ENCODE measurements at regions not wholly inside any gene's neighbourhood (a gene's known extent, or its start where the extent isn't known, plus 50 kb on each side); places are given as distances from the start of the nearest gene placed in this dataset.
"Not testable (repeated sequence)": the region's sequence is repeated elsewhere in the genome, so short reads cannot be mapped to it uniquely, and the experiment has no call there.

DNA sequence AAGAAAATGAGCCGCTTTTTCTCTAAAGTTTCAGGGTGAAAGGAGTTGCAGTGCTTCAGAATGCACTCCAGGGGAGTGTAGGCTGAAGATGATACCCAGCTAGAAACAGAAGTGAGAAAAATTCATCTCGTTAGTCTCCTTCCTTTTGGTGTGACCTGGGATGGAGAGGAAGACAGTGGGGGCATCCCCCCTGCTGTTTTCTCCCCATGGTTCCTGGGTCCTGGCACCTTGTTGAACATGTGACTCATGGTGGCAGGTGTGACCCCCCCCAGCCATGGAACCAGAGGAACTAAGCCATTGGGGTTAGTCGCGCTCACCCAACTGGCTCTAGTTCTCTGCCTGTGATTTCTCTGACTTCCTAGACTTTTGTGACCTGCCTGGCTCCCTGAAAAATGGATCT, 424.6 kb downstream of the CSNK1G3 start:
- H3K9me3 ChIP-seq (ENCODE audit: control insufficient read depth in 2 of 2, low read length in 2 of 2), result peaks cover 9 to 12% of the 10 kb centered on the region in 2 donors
- no peak overlapping the region for H3K4me3 ChIP-seq (ENCODE audit: low read length in 2 of 2)
- no peaks in the 10 kb centered on the region for H3K36me3 ChIP-seq (ENCODE audit: control insufficient read depth in 2 of 2, insufficient read depth in 2 of 2, low read length in 2 of 2)
- no peaks in the 10 kb centered on the region for H3K4me1 ChIP-seq (ENCODE audit: control insufficient read depth in 2 of 2, insufficient read depth in 2 of 2, low read length in 2 of 2)
- H3K9ac ChIP-seq (ENCODE audit: low read depth in 1 of 2, low read length in 2 of 2), result no peak overlapping the region
- H3K27me3 ChIP-seq (ENCODE audit: control insufficient read depth in 2 of 2, insufficient read depth in 2 of 2, low read length in 2 of 2), result no peaks in the 10 kb centered on the region
- H3K27ac ChIP-seq (ENCODE audit: low read depth in 2 of 2, low read length in 2 of 2), result no peak overlapping the region

DNA sequence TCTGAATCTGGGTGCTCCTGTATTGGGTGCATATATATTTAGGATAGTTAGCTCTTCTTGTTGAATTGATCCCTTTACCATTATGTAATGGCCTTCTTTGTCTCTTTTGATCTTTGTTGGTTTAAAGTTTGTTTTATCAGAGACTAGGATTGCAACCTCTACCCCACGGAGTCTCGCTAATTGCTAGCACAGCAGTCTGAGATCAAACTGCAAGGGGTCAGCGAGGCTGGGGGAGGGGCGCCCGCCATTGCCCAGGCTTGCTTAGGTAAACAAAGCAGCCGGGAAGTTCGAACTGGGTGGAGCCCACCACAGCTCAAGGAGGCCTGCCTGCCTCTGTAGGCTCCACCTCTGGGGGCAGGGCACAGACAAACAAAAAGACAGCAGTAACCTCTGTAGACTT, 421.8 kb downstream of the CSNK1G3 start:
- not testable (repeated sequence) for H3K27me3 ChIP-seq (ENCODE audit: control insufficient read depth in 2 of 2, insufficient read depth in 2 of 2, low read length in 2 of 2); H3K4me3 ChIP-seq (ENCODE audit: low read length in 2 of 2); H3K9me3 ChIP-seq (ENCODE audit: control insufficient read depth in 2 of 2, low read length in 2 of 2); H3K27ac ChIP-seq (ENCODE audit: low read depth in 2 of 2, low read length in 2 of 2); H3K36me3 ChIP-seq (ENCODE audit: control insufficient read depth in 2 of 2, insufficient read depth in 2 of 2, low read length in 2 of 2); H3K9ac ChIP-seq (ENCODE audit: low read depth in 1 of 2, low read length in 2 of 2); H3K4me1 ChIP-seq (ENCODE audit: control insufficient read depth in 2 of 2, insufficient read depth in 2 of 2, low read length in 2 of 2)

DNA sequence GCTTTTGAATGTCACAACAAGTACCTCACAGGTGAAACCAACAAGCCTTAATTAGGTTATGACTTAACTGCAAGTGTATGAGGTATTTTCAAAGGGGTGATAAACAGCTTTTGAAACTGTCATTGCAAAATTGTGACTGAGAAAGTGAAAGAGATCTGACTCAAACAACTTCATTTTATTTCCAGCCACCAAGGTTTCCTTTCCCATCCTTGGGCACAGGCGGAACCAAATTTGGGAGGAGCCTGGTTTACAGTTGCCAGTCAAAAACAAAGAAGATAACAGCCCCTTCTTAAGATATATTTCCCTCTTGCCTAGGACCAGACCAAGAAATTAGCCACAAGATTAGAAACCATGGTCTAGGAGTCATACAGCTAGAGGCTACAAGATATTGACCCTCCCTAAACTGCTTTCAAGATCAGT, 417.1 kb downstream of the CSNK1G3 start:
- H3K27ac ChIP-seq (ENCODE audit: low read depth in 2 of 2, low read length in 2 of 2), result no peak overlapping the region
- no peaks in the 10 kb centered on the region for H3K27me3 ChIP-seq (ENCODE audit: control insufficient read depth in 2 of 2, insufficient read depth in 2 of 2, low read length in 2 of 2)
- H3K4me3 ChIP-seq (ENCODE audit: low read length in 2 of 2), result no peak overlapping the region
- no peaks in the 10 kb centered on the region for H3K9me3 ChIP-seq (ENCODE audit: control insufficient read depth in 2 of 2, low read length in 2 of 2)
- no peaks in the 10 kb centered on the region for H3K36me3 ChIP-seq (ENCODE audit: control insufficient read depth in 2 of 2, insufficient read depth in 2 of 2, low read length in 2 of 2)
- no peak overlapping the region for H3K9ac ChIP-seq (ENCODE audit: low read depth in 1 of 2, low read length in 2 of 2)
- no peaks in the 10 kb centered on the region for H3K4me1 ChIP-seq (ENCODE audit: control insufficient read depth in 2 of 2, insufficient read depth in 2 of 2, low read length in 2 of 2)

DNA sequence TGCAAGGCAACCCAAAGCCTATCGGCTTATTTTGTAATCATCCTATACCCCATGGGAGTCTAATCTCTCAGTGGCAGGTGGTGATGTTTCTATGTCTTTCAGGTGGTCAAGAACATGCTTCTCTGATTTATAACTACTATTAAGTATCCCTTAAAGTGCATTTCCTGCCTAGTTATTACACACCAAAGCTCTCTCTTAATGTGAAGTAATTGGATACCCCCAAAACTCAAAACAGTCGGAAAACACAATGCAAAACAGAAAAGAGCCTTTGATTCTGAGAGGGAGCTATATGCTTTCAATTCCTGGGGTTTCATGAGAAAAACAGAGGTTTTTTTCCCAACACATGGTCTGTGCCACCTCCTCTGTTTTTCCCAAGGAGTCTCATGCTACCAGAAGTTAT, 416.4 kb downstream of the CSNK1G3 start:
- H3K36me3 ChIP-seq (ENCODE audit: control insufficient read depth in 2 of 2, insufficient read depth in 2 of 2, low read length in 2 of 2), result no peaks in the 10 kb centered on the region
- no peak overlapping the region for H3K9ac ChIP-seq (ENCODE audit: low read depth in 1 of 2, low read length in 2 of 2)
- H3K9me3 ChIP-seq (ENCODE audit: control insufficient read depth in 2 of 2, low read length in 2 of 2), result no peaks in the 10 kb centered on the region
- no peak overlapping the region for H3K4me3 ChIP-seq (ENCODE audit: low read length in 2 of 2)
- H3K4me1 ChIP-seq (ENCODE audit: control insufficient read depth in 2 of 2, insufficient read depth in 2 of 2, low read length in 2 of 2), result no peaks in the 10 kb centered on the region
- no peak overlapping the region for H3K27ac ChIP-seq (ENCODE audit: low read depth in 2 of 2, low read length in 2 of 2)
- no peaks in the 10 kb centered on the region for H3K27me3 ChIP-seq (ENCODE audit: control insufficient read depth in 2 of 2, insufficient read depth in 2 of 2, low read length in 2 of 2)

DNA sequence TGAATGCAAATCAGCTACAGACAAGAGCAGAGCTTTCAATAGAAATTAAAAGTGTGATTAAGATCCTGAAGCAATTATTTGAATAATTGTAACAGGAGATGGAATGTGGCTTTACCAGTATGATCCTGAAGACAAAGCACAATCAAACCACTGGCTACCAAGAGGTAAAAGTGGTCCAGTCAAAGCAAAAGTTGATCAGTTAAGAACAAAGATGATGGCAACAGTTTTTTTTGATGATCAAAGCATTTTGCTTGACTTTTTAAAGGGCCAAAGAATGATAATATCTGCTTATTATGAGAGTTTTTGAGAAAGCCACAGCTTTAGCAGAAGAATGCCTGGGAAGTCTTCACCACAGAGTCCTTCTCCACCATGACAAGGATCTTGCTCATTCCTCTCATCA, 409.2 kb downstream of the CSNK1G3 start:
- H3K27me3 ChIP-seq (ENCODE audit: control insufficient read depth in 2 of 2, insufficient read depth in 2 of 2, low read length in 2 of 2), result no peaks in the 10 kb centered on the region

DNA sequence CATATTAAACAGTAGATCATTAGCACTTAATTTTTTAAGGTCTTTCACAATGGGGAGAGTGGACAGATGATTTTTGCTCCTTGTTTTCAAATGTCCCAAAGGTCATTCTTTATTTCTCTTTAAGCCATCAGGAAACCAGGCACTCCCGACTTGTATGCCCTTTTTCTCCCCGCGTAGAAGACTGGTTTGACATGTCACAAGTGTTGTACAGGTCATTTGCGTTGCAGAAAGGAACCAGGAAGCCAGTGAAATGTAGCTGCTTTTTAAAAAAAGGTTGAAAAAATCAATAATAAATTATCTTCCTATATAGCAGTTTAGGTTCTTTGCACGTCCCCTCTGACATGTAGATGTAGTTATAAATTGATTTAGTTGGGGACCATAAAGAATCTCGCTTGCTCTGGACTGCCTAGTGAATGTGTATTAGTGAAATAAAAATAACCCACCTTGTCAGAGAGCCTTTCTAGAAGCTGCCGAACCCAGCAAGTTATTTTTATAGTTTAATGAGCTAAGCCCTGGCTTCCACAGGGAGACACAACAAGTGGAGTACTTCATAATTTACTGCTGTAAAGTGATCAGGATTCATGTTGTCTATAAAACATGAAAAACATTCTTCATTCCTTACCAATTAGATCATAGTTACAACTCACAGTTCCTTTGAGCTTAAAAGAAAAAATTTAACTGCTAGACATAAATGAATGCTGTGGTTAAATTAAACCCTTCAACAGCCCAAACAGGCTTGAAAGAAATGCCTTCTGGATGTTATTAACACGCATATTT, 404.6 kb downstream of the CSNK1G3 start:
- no peak overlapping the region for H3K27ac ChIP-seq (ENCODE audit: low read depth in 2 of 2, low read length in 2 of 2)
- H3K9me3 ChIP-seq (ENCODE audit: control insufficient read depth in 2 of 2, low read length in 2 of 2), result no peaks in the 10 kb centered on the region
- H3K27me3 ChIP-seq (ENCODE audit: control insufficient read depth in 2 of 2, insufficient read depth in 2 of 2, low read length in 2 of 2), result no peaks in the 10 kb centered on the region
- H3K4me3 ChIP-seq (ENCODE audit: low read length in 2 of 2), result no peak overlapping the region
- no peaks in the 10 kb centered on the region for H3K36me3 ChIP-seq (ENCODE audit: control insufficient read depth in 2 of 2, insufficient read depth in 2 of 2, low read length in 2 of 2)
- H3K4me1 ChIP-seq (ENCODE audit: control insufficient read depth in 2 of 2, insufficient read depth in 2 of 2, low read length in 2 of 2), result peaks cover 0 to 3% of the 10 kb centered on the region in 2 donors
- peak overlapping the region in 1 of 2 donors; percentile 6 for H3K9ac ChIP-seq (ENCODE audit: low read depth in 1 of 2, low read length in 2 of 2)

More for the DNA sequence above, 409.2 kb downstream of the CSNK1G3 start:
- no peaks in the 10 kb centered on the region for H3K36me3 ChIP-seq (ENCODE audit: control insufficient read depth in 2 of 2, insufficient read depth in 2 of 2, low read length in 2 of 2)
- no peak overlapping the region for H3K27ac ChIP-seq (ENCODE audit: low read depth in 2 of 2, low read length in 2 of 2)
- H3K4me1 ChIP-seq (ENCODE audit: control insufficient read depth in 2 of 2, insufficient read depth in 2 of 2, low read length in 2 of 2), result peaks cover 0 to 3% of the 10 kb centered on the region in 2 donors
- H3K4me3 ChIP-seq (ENCODE audit: low read length in 2 of 2), result no peak overlapping the region
- H3K9ac ChIP-seq (ENCODE audit: low read depth in 1 of 2, low read length in 2 of 2), result no peak overlapping the region
- no peaks in the 10 kb centered on the region for H3K9me3 ChIP-seq (ENCODE audit: control insufficient read depth in 2 of 2, low read length in 2 of 2)

DNA sequence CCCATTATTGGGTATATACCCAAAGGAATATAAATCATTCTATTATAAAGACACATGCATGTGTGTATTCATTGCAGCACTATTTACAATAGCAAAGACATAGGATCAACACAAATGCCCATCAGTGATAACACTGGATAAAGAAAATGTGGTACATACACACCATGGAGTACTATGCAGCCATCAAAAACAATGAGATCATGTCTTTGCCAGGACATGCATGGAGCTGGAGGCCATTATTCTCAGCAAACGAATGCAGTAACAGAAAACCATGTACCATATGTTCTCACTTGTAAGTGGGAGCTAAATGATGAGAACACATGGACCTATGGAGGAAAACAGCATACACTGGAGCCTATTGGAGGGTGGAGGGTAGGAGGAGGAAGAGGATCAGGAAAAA, 402.4 kb downstream of the CSNK1G3 start:
- Histone ChIP-seq H3K9ac (ENCODE audit: low read depth in 1 of 2, low read length in 2 of 2) (no peak overlapping the region), H3K27me3 (ENCODE audit: control insufficient read depth in 2 of 2, insufficient read depth in 2 of 2, low read length in 2 of 2) (no peaks in the 10 kb centered on the region), H3K36me3 (ENCODE audit: control insufficient read depth in 2 of 2, insufficient read depth in 2 of 2, low read length in 2 of 2) (no peaks in the 10 kb centered on the region), H3K9me3 (ENCODE audit: control insufficient read depth in 2 of 2, low read length in 2 of 2) (no peaks in the 10 kb centered on the region), H3K4me3 (ENCODE audit: low read length in 2 of 2) (no peak overlapping the region), H3K27ac (ENCODE audit: low read depth in 2 of 2, low read length in 2 of 2) (no peak overlapping the region), H3K4me1 (ENCODE audit: control insufficient read depth in 2 of 2, insufficient read depth in 2 of 2, low read length in 2 of 2) (peaks cover 0 to 3% of the 10 kb centered on the region in 2 donors)

DNA sequence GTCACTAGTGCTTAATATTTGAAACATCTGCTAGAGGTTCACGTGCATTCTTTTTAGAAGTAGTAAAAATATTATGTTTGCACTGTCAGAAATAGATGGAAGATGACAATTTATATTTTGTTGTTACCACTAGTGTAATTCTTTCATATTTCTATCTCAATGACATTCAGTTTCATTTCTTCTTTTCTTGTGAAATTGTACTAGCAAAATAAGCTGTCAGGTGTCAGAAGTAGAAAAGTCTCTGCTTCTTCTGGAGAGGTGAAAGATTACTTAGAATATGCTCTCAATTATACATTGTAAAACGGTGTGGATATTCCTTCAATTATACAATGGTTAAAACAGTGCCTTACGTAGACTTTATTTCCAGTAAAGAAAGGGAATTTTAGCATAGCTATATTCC, 395.4 kb downstream of the CSNK1G3 start:
- H3K4me3 ChIP-seq (ENCODE audit: low read length in 2 of 2), result no peak overlapping the region
- no peaks in the 10 kb centered on the region for H3K9me3 ChIP-seq (ENCODE audit: control insufficient read depth in 2 of 2, low read length in 2 of 2)
- no peaks in the 10 kb centered on the region for H3K4me1 ChIP-seq (ENCODE audit: control insufficient read depth in 2 of 2, insufficient read depth in 2 of 2, low read length in 2 of 2)
- H3K9ac ChIP-seq (ENCODE audit: low read depth in 1 of 2, low read length in 2 of 2), result no peak overlapping the region
- H3K36me3 ChIP-seq (ENCODE audit: control insufficient read depth in 2 of 2, insufficient read depth in 2 of 2, low read length in 2 of 2), result no peaks in the 10 kb centered on the region
- no peak overlapping the region for H3K27ac ChIP-seq (ENCODE audit: low read depth in 2 of 2, low read length in 2 of 2)
- no peaks in the 10 kb centered on the region for H3K27me3 ChIP-seq (ENCODE audit: control insufficient read depth in 2 of 2, insufficient read depth in 2 of 2, low read length in 2 of 2)

DNA sequence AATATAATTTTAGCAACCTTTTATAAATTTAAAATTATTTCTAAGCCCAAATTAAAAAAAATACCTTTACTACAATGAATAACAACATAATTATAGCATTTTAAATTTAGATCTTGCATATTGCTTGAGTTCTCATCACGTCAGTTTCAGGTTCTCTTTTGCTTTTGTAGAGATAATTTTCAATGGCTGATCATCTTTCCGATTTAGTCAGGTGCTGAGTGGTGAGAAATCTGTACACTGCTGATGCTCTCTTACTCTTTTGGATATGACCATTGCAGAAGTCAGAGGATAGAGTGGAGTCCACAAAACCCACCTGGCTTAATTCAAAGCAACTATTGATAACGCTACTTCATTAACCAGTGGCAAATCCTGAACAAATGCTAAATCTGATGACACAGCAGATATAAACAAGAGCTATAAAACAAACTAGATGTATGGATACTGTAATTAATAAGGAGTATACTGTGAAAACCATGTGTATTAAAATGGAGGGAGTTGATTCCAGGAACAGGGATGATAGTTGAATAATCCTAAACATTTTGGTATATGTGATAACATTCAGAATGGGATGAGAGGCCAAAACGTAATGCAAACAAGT, 394.8 kb downstream of the CSNK1G3 start:
- no peak overlapping the region for H3K27ac ChIP-seq (ENCODE audit: low read depth in 2 of 2, low read length in 2 of 2)
- H3K9me3 ChIP-seq (ENCODE audit: control insufficient read depth in 2 of 2, low read length in 2 of 2), result no peaks in the 10 kb centered on the region
- H3K27me3 ChIP-seq (ENCODE audit: control insufficient read depth in 2 of 2, insufficient read depth in 2 of 2, low read length in 2 of 2), result no peaks in the 10 kb centered on the region
- H3K9ac ChIP-seq (ENCODE audit: low read depth in 1 of 2, low read length in 2 of 2), result no peak overlapping the region
- H3K4me3 ChIP-seq (ENCODE audit: low read length in 2 of 2), result no peak overlapping the region
- H3K4me1 ChIP-seq (ENCODE audit: control insufficient read depth in 2 of 2, insufficient read depth in 2 of 2, low read length in 2 of 2), result no peaks in the 10 kb centered on the region
- H3K36me3 ChIP-seq (ENCODE audit: control insufficient read depth in 2 of 2, insufficient read depth in 2 of 2, low read length in 2 of 2), result no peaks in the 10 kb centered on the region

DNA sequence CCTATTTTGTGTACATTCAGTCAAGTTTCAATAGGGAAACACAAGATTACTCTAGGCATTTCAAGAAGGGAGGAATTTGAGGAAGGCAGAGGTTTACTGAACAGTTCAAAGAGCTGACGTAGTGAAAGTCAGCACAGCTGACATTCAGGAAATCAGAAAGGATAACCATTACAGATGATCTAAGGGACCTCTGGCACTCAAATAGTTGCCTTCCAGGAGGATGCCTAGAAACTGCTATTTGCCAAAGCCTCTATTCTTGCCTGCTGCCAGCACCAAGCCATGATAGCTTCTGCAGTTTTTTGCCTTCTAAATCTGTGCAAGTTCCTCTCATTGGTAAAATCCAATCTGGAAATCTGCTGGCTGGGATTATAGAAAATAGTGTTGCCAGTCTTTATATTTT, 373.1 kb downstream of the CSNK1G3 start:
- Histone ChIP-seq H3K27me3 (ENCODE audit: control insufficient read depth in 2 of 2, insufficient read depth in 2 of 2, low read length in 2 of 2) (no peaks in the 10 kb centered on the region), H3K9ac (ENCODE audit: low read depth in 1 of 2, low read length in 2 of 2) (no peak overlapping the region), H3K4me3 (ENCODE audit: low read length in 2 of 2) (no peak overlapping the region), H3K9me3 (ENCODE audit: control insufficient read depth in 2 of 2, low read length in 2 of 2) (no peaks in the 10 kb centered on the region), H3K27ac (ENCODE audit: low read depth in 2 of 2, low read length in 2 of 2) (no peak overlapping the region), H3K4me1 (ENCODE audit: control insufficient read depth in 2 of 2, insufficient read depth in 2 of 2, low read length in 2 of 2) (no peaks in the 10 kb centered on the region), H3K36me3 (ENCODE audit: control insufficient read depth in 2 of 2, insufficient read depth in 2 of 2, low read length in 2 of 2) (no peaks in the 10 kb centered on the region)

Data from mucosa of rectum (tissue), 2 donors.